ENCODE measurements at regions not wholly inside any gene's neighbourhood (a gene's known extent, or its start where the extent isn't known, plus 50 kb on each side); places are given as distances from the start of the nearest gene placed in this dataset.

- no peak for TF ChIP-seq EP300 (IDR thresholded peaks at IDR 0.05)
- TF ChIP-seq CTCF (IDR thresholded peaks at IDR 0.05) = no peak
- TF ChIP-seq POLR2AphosphoS5 (IDR thresholded peaks at IDR 0.05) = no peak
- TF ChIP-seq POLR2A (IDR thresholded peaks at IDR 0.05) = no peak
These were observed 112.2 kb downstream of the KIF2B start for GRCh38 chr17:53934931-53935330.

Measured in stomach (tissue), 4 donors.